ENCODE measurements at regions not wholly inside any gene's neighbourhood (a gene's known extent, or its start where the extent isn't known, plus 50 kb on each side); places are given as distances from the start of the nearest gene placed in this dataset.

DNA sequence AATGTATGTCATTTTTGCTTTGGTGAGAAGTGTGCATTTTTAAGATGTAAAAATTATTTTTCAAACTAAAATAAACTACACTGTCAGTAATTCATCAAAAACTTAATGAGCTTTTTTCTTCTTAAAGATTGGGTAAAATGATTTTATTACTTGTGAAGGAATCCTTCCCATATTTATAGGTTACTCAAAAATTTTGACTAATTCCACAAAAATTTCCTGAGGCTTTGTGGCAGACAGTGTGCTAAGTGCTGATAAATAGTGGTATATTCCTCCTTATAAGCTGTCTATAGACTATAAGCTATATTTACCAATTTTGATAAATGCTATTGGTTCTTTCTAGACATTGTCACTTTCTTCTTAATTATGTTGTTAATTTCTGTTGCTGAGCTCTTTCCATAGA, 284.5 kb upstream of the SEMA6D start:
- TF ChIP-seq, protein P1, sequence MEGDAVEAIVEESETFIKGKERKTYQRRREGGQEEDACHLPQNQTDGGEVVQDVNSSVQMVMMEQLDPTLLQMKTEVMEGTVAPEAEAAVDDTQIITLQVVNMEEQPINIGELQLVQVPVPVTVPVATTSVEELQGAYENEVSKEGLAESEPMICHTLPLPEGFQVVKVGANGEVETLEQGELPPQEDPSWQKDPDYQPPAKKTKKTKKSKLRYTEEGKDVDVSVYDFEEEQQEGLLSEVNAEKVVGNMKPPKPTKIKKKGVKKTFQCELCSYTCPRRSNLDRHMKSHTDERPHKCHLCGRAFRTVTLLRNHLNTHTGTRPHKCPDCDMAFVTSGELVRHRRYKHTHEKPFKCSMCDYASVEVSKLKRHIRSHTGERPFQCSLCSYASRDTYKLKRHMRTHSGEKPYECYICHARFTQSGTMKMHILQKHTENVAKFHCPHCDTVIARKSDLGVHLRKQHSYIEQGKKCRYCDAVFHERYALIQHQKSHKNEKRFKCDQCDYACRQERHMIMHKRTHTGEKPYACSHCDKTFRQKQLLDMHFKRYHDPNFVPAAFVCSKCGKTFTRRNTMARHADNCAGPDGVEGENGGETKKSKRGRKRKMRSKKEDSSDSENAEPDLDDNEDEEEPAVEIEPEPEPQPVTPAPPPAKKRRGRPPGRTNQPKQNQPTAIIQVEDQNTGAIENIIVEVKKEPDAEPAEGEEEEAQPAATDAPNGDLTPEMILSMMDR (IDR thresholded peaks at IDR 0.05): no peak
- TF ChIP-seq POLR2A (IDR thresholded peaks at IDR 0.05): no peak

All from adrenal gland (tissue), 5 donors.